ENCODE measurements at regions not wholly inside any gene's neighbourhood (a gene's known extent, or its start where the extent isn't known, plus 50 kb on each side); places are given as distances from the start of the nearest gene placed in this dataset.

- TF ChIP-seq POLR2A (IDR thresholded peaks at IDR 0.05) (no peak), CTCF (IDR thresholded peaks at IDR 0.05) (no peak)
These were observed 293.0 kb upstream of the CDH12 start for GRCh38 chr5:23146183-23146582.
